ENCODE measurements at regions not wholly inside any gene's neighbourhood (a gene's known extent, or its start where the extent isn't known, plus 50 kb on each side); places are given as distances from the start of the nearest gene placed in this dataset.

DNA sequence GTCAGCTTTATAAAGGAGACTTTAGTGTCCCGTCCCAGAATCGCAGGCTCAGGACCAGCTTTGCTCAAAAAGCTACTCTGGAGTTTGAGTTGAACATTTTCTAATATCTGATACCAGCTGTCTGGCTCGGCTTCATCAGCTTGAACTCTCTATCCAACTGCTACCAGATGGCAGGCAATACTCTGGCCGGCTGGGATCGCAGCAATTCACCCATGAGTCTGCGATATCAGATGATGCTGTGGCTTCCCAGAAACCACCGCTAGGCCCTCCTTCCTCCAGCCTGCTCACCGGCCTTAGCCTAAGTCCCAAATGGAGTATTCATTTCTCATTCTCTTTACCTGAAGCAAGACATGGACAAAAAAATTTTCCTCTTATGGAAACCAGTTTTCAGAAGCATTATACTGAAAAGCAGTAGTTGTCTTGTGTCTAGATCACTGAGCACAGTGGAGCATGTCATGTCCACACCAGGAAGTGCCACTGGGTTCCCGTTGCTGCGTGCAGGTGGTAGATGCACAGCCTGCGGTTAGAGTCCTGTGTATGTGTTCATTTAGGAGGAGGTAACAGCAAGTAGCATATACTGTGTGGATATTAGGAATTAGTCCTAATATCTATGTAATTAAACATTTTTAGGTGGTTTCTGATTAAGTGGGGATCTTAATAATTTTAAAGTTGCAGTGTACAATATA lies 162.0 kb upstream of the SOX11 start:
- no peak for DNase-seq

DNA sequence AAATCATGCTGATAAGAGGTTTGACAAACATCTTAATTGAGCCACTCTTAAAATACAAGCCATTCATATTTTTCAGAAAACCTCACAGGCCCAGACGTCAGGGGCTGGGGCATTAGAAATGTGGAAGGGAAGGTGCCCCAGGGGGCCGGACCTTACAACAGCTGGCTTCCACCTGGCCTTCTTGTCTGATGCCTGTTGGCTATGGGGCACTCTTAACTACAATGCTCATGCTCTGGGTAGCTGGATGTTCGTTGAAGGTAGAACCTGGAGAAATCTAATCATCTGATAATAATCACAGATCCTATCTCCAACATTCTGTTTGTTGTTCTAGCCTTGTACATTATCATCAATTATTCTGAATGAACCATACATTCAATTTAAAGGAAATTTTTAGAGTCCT lies 156.9 kb upstream of the SOX11 start:
- DNase-seq = no peak

DNA sequence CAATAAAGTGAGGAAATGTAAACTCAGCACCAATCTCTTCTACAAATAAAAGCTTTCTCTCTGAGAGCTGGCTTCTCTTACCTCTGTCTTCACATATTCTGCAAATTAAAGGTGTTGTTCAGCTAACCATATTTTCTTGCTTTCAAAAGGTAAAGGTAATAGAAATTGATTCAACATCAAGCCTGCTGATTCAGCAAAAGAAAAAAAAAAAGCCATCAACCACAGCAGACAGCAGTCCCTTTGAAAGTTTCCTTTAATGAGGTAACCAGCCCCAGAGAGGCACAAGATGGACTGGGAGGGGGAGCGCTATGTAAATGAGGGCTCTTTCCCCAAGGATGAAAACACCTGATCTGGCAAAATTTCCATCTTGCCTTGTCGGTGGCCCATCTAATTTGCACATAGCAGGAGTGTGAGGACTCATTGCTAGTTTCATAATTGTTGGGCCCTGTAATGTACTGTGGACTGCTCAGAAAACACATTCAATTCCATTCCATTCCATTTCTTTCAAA lies 154.9 kb upstream of the SOX11 start:
- no peak for DNase-seq

DNA sequence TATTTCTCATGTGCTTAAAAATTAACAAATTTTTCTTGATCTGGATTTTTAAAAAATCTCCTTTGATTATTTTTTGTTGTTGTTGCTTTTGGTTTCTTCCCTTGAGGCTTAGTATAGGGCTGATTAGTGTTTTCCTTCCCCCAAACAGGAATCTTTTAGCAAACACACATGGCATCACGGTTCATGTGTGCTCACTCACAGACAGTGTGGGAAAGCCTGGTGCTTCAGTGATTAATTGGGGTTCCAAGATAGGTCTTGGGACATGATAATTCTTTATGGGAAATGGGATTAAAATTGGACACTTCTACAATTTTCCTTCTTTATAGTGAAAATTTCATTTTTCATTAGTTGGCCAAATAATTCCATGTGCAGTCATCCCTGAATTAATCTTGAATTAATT lies 153.9 kb upstream of the SOX11 start:
- no peak for DNase-seq

DNA sequence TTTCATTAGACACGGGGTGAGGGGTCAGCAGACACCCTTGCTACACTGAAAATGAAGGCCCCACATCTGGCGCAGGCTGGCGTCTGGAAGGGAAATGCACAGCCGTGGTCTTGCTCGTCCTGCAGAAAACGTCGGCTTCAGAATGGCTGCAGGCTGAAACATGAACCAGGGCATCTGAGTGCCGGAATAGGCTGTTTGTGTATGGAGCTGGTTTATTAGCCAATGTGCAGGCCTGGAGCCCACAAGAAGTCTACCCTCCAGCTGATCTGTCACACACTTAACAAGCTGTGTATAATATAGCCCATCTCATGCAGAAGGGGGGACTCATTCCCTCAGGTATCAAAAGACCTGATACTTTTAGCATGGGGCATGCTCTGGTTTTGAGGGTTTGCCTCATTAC lies 153.4 kb upstream of the SOX11 start:
- DNase-seq = no peak

DNA sequence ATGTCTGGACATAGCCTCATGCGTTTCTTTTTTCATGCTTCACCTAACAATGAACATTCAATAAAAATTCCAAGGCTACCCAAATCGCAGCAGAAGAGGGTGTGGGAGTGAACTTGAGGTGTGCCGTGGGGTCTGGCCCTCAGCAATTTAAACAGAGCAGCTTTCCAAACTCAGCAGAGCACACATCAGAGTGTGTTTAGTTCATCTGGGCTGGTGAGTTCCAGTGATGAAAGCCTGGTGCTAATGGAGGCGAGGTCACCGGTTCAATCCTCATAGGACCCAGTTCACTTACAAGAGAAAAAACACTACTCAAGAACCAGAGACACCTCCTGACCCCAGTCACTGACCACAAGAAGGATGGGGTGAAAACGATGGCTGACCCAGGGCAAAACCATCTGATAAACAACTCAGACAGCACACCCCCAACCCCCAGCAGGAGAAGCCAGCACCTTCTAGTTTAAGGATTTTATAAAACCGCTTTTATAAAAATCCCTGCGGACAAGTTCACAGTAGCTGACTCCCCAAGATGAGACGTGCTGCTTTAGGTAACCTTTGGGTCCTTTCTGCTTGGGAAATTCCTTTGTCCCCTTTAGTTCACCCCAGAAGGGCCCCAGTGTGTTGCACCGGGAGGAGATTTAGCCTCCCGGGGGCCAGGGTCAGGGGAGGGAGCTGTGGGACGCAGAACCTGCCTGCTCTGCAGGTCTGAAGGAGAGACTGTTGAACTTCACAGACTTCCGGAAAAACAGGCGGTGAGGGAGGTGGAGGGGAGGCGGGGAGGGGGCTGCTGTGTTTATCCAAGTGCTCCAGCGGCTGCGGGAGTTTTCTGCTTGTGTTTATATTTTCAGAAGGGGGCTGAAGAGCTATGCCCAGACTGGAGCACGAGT lies 152.7 kb upstream of the SOX11 start:
- no peak for DNase-seq

DNA sequence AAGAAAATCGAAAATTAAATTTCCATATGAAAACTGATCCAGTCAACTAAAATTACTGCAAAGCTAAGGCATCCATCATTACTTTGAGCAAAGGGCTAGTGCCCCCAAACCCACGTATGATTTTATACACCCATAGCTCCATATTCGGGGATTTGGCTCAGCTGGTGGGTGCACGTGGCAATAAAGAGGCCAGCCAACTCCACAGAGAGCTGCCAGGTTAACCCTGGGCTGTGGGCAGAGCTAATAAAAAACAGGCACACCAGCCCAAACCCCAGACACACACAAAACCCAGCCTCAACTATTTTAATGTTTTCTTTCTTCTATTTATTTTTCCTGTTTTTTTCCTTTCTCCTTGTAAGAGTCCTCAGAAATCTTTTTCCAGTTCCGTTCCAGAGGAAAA lies 151.3 kb upstream of the SOX11 start:
- DNase-seq = no peak

DNA sequence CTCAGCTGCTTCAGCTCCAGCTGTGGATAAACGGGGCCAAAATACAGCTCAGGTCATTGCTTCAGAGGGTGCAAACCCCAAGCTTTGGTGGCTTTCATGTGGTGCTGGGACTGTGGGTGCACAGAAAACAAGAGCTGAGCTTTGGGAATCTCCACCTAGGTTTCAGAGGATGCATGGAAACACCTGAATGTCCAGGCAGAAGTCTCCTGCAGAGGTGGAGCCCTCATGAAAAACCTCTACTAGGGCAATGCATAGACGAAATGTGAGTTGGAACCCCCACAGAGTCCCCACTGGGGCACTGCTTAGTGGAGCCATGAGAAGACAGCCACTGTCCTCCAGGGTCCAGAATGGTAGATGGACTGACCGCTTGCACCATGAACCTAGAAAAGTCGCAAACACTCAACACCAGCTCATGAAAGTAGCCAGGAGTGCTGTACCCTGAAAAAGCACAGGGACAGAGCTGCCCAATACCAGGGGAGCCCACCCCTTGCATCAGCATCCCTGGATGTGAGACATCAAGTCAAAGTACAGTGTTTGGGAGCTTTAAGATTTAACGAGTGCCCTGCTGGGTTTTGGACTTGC lies 147.9 kb upstream of the SOX11 start:
- DNase-seq = no peak

DNA sequence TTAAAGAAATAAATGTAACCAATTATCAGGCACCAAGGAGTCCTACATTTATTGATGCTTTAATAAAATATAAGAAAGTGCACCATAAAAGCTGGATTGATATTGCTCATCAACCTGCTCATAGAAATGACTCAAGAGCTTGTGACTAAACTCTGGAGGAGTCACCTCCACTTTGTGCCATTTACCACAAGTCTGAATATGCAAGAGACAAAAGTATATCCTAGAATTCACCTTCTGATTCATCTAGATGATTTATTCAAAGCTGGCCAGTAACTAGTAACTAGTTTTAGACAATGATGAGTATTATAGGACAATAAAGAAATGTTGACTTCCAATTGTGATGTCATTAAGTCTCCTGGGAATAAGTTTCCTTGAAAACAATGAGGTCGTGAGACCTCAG lies 146.0 kb upstream of the SOX11 start:
- DNase-seq = no peak

DNA sequence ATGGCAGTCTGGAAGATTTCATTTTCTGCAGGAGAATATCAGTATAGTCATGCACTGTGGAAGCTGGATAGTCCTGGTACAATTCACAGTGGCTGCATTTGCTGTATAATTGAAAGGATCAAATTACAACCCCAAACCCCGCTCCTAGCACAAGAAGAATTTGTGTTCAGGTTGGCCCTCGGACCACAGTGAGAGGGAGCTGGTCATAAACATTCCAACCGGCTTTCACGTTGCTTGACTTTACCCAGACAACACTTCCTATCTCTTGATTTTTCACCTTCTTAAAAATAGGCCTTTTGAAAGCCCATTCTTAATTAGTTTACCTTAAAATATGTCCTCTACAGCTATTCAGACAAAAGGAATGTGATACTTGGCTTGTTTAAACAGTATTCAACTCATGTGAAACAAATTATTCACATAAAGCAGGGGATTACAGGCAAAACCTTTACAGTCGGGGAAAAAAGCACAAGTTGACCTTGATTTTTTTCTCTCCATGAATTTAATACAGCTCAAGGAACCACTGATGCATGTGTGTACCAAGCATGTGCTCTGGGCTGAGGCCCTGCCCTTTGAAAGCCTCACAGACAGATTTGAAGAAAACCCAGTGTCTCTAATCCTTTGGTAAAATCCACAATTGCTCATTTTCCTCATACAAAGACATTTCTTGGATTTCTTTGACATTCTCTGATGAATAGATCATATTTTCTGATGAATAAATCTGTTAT lies 143.0 kb upstream of the SOX11 start:
- no peak for DNase-seq

DNA sequence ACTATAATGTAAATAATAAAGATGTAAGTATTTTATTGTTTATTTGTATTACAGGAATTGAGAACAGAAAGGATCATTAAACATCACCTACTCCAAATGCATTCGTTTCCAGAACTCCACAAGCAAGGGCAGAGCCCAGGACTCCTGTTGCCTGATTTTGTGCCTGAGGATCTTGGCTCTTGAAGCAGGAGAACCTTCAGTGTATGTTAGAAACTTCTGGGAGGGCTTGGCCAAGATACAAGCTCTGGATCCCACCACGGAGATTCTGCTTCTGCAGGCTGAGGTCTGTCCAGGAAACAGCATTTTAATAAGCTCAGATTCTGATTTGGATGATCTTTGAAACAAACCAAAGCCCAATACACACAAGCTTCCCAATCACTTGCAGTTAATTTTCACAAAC lies 142.4 kb upstream of the SOX11 start:
- no peak for DNase-seq

DNA sequence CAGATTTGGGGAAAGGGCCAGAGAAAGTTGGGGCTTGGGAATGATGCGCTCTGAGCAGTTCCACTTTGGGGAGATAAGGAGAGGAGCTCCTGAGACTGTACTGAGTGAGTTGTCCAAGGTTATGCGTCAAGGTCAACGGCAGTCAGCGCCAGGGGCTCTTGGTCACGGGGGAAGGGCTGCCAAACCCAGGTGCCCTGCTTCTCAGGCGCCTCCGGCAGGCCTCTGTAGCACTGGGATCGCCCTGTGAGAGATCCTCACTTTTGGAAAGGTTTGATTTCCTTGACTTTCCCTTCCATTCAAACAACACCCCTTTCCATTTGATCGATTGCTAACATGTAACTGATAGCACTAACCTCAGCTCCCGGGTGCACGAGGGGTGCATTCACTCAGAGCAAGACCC lies 136.5 kb upstream of the SOX11 start:
- no peak for DNase-seq

DNA sequence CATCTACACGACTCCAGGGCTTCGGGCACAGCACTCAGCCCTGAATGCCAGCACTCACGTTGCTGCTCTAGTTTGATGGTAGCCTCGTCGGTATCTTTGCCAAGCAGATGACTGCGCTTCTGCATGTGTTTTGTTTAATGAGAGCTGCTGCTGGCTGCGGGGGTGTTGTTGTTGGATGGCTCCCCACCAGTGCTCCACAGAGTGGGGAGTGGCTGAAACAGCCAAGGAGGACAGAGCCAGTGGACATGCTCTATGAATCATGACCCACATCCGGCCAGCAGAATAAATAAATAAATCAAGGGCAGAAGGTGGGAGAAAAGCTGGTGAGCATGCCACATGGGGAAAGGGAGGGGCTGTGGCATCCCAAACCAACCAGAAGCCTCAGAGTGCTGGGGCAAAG lies 131.2 kb upstream of the SOX11 start:
- DNase-seq = no peak

DNA sequence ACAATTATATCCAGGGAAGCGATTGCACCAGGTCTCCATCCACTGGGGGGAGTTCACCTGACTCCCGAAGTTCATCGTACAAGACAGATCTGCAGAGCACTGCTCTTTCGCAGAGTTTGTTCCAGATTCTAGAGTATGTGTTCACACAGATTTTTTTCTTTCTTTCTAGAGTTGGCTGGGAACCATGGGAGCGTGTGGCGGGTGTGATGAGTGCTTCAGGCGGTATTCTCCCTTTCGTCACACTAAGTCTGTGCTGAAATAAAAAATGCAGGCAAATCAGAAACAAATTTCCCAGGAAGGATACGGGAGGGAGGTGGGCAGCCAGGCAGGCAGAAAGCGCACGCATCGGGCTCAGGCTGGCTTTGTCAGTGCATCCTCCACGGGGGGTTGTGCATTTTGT lies 129.8 kb upstream of the SOX11 start:
- DNase-seq = no peak

DNA sequence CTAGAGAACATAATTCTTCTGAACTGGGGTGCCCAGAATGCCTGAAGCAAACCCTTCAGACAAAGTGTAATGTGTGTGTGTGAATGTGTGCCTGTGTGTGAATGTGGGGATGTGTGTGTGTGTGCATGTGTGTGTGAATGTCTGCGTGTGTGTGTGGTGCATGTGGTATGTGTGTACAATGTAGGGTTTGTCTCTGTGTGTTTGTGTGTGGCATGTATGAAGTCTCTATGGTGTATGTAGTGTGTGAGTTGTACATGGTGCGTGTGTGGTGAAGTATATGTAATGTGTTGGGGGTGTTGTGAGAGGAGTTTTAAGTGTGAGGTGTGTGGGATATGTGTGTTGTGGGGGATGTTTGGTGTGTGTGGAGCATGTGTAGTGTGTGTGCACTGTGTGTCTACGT lies 129.3 kb upstream of the SOX11 start:
- DNase-seq = no peak

DNA sequence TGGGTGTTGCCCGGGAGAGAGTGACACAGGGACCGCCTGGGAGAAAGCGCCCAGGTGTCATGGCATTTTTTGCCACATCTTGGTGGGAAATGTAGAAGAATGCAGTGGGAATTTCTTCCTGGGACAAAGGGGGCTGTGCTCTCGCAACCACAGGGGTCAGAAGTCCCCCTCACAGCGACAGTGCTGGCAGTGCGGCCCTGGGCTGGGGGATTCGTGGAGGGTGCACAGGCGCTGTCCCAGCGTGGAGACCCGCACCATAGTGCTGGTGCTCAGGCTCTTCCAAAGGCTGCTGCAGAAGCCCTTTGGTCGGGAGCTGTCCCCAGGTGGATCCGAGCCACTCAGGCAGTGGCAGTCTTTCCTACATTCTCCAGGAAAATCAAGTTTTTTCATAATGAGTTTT lies 128.8 kb upstream of the SOX11 start:
- no peak for DNase-seq

DNA sequence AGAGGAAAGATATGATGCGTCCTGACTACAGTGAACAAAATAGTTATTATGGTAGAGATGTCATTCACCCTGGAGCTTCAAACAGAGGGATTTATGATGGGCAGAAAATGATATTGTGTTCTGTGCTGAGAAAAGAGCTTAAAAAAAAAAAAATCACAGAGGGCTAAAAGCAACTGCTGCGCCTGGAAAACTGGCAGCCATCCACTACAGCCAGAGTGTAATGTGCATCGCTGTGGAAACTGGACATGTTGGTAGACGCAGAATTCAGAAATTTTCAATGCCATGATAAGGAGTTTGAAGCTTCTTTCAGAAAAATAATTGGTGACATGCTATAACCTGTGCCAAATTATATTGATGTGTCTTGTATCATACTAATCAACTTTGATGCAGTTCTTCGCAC lies 122.9 kb upstream of the SOX11 start:
- DNase-seq = no peak

DNA sequence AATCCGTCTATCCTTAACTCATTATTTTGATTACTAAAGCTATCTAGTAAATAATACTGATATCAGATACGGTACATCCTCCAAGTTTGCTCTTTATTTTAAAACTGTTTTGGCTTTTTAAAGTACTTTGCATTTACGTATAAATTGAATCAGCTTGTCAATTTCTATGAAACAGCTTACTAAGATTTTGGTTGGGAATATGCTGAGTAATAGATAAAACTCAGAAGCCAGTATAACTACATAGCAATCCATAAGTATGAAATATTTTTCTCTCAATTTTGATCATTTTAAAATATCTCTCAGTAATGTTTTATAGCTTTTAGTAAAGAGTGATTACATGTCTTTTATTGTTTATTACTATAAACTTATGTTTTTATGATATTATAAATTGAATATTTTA lies 116.2 kb upstream of the SOX11 start:
- no peak for DNase-seq

DNA sequence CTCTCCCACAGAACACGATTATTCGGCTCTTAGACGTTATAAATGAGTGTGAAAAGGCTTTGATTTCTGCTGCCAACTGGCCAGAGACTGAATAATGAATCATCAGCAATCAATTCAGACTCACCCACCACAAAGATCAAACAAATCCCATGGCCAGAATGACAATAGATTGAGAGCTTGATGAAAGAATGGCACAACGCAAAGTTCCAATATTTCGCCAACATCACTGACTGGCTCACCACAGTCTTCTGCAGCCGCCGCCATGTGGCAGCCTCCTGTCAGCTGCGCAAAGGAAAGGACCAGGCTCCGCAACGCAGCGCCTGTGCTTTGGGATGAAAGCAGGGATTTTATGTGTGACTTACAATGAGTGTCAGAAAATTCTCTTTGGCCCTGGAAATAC lies 104.4 kb upstream of the SOX11 start:
- DNase-seq = no peak

DNA sequence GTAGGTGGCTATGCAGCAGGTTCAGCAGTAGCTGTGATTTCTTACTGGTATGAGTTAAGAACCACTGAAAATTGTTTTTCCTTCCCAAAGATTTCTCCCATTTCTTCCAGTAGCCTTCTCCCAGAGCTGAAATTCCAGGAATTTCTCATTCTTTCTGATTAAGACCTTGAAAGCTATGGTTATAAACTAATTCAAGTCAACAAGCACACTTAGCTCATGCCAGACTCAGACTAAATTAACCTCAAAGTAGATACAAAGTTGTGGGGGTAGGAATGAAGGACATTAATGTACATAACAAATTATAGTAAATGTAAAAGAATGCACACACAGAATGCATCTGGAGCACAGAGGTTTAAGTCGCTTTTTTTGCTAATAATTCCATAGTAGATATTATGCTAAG lies 103.6 kb upstream of the SOX11 start:
- no peak for DNase-seq

DNA sequence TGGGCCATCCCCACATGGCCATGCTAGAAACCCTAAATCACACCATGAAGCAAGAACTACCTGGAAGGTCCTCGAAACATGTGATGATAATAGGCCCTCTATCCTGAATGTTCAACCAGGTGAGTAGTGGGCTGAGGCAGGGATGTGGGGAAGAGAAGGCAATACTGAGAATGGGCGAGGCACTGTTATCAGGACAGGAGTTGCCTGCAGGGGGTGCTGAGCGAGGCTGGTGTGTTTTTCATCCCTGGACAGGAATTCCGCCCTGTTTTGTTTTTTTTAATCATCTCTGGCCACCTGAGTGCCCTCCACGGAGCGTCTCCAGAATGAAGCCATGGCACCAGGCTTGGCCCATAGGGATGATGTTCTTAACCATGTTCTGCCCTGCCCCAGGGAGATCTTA lies 103.0 kb upstream of the SOX11 start:
- DNase-seq = no peak

DNA sequence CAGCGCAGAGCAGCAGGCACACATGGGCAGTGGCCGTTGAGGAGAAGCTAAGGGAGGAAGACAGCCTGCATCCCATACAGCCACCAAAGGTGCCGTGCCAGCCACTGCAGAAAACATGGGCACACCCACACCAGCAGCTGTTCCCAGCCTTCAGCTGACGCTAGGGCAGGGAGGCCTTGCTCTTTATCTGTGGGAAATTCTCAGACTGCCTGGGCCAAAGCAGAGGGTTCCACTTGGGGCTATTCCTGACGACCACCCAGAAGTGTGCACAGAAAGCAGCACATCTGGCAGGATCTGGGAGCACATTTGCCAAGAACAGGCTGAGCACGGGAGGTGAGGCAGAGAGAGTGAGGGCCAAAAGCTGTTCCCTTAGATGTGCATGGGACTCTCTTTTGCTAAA lies 101.3 kb upstream of the SOX11 start:
- no peak for DNase-seq

DNA sequence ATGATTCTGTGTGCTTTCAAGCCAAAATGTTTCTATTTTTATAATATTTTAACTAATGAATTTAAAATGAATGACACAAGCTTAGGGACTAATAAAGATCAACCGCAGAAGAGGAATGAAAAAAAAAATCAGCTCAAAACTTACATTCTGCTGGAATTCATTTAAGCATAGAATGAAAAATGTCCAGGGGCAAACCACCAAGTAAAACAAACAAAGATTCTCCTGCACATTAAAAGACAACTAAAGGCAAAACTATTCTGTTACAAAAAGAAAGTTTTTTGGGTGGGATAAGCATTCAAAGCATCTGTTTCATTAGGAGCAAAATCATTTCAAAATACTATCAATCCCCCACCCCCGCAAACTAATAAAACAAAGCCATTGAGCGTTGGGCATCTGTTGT lies 99.3 kb upstream of the SOX11 start:
- no peak for DNase-seq

Data from suppressor macrophage treated with lipopolysaccharide for 4 hours (primary cell).